HepG2 (cell line): ENCODE measurements at regions not wholly inside any gene's neighbourhood (a gene's known extent, or its start where the extent isn't known, plus 50 kb on each side); places are given as distances from the start of the nearest gene placed in this dataset.

ENCODE experiments used
- ATAC-seq: fragments of 200-7000 bp; cut with Tn5 transposase; 3 replicates; pipeline ENCODE4 v1.9.1; 2020; ENCODE audit warnings: mild to moderate bottlenecking, moderate library complexity
- BruUV-seq: library from RNA; stranded (reverse); fragments of 400-500 nt; replicated peaks from 2 replicates; lab custom pipeline; 2021; lab: Mats Ljungman, UMichigan
- CTCF ChIA-PET: fragments of 300-600 bp; formaldehyde crosslinking; extraction: SDS; loops from one replicate; lab custom pipeline; 2021; ENCODE audit warnings: low total read pairs, inconsistent platforms, low intra/inter-chr PET ratio; lab: Yijun Ruan, JAX
- POLR2A ChIA-PET: fragments of 350-600 bp; sonication (Branson Sonifier 250); formaldehyde crosslinking; loops from one replicate; lab custom pipeline; 2020; ENCODE audit warnings: antibody characterized with exemption, inconsistent platforms; lab: Yijun Ruan, JAX
- DNase-seq: peaks from one replicate; pipeline ENCODE4 v3.0.0-alpha.2; 2015; ENCODE audit warnings: low spot score
- FAIRE-seq: peaks from 3 replicates; lab custom pipeline; 2011; peaks lifted over from hg19 to GRCh38; lab: Jason Lieb, UNC
- H2AFZ ChIP-seq: one replicate; pipeline ENCODE4 v1.6.1; 2011; ENCODE audit warnings: low read length, inconsistent platforms
- H3K27ac ChIP-seq: fragments of 300-600 bp; 3 replicates; pipeline ENCODE4 v1.8.0; 2011; ENCODE audit warnings: mixed run types, mild to moderate bottlenecking, mixed read lengths, low read length, inconsistent platforms; ENCODE audit not compliant: insufficient read depth; ENCODE audit errors: extremely low read length
- H3K27me3 ChIP-seq, 2 experiments: fragments of 200-600 bp in 1 of 2; 2 replicates in 1 of 2; 3 replicates in 1 of 2; pipeline versions ENCODE4 v1.6.0 to v1.8.0; 2011; ENCODE audit warnings: low read length in 2 of 2, mild to moderate bottlenecking in 2 of 2, moderate library complexity in 2 of 2, inconsistent platforms in 1 of 2; ENCODE audit not compliant: insufficient read depth in 2 of 2, control insufficient read depth in 1 of 2
- H3K36me3 ChIP-seq, 2 experiments: fragments of 200-600 bp in 1 of 2; replicated peaks in 1 of 2; 2 replicates in 1 of 2; 3 replicates in 1 of 2; pipeline versions ENCODE4 v1.5.1 to v1.8.0; 2011; ENCODE audit warnings: low read length in 2 of 2, inconsistent platforms in 1 of 2; ENCODE audit not compliant: insufficient read depth in 2 of 2, control insufficient read depth in 1 of 2
- H3K4me1 ChIP-seq: 2 replicates; pipeline ENCODE4 v1.5.1; 2012; ENCODE audit warnings: low read length, inconsistent platforms; ENCODE audit not compliant: insufficient read depth
- H3K4me2 ChIP-seq: 2 replicates; pipeline ENCODE4 v1.6.0; 2011; ENCODE audit warnings: low read depth, low read length, inconsistent platforms
- H3K4me3 ChIP-seq, 3 experiments: fragments of 200-600 bp in 1 of 3; sonication (generic), shearing (Covaris generic) in 1 of 3; replicated peaks in 1 of 3; 2 replicates each; pipeline ENCODE4 v1.5.1; 2011 to 2016; ENCODE audit warnings: low read length in 3 of 3, inconsistent platforms in 2 of 3, low read depth in 2 of 3, mild to moderate bottlenecking in 2 of 3, control low read depth in 1 of 3, mixed read lengths in 1 of 3; ENCODE audit not compliant: insufficient read depth in 1 of 3
- H3K79me2 ChIP-seq: one replicate; pipeline ENCODE4 v1.6.1; 2011; ENCODE audit warnings: low read length, inconsistent platforms; ENCODE audit not compliant: insufficient read depth
- H3K9ac ChIP-seq: 2 replicates; pipeline ENCODE4 v1.6.0; 2011; ENCODE audit warnings: mild to moderate bottlenecking, low read depth, low read length, inconsistent platforms; ENCODE audit not compliant: insufficient read depth
- H3K9me3 ChIP-seq: 2 replicates; pipeline ENCODE4 v1.5.1; 2012; ENCODE audit warnings: mild to moderate bottlenecking, low read length
- H4K20me1 ChIP-seq: 2 replicates; pipeline ENCODE4 v1.6.0; 2011; ENCODE audit warnings: inconsistent platforms, mild to moderate bottlenecking, low read length, moderate library complexity; ENCODE audit not compliant: insufficient read depth
- EHMT2 ChIP-seq: fragments of 200-600 bp; sonication (generic); IDR thresholded peaks from 2 replicates; pipeline ENCODE4 v1.7.0; 2017; ENCODE audit warnings: antibody characterized with exemption, low read depth, low read length, borderline replicate concordance
- HNRNPUL1 ChIP-seq: fragments of 200-400 bp; formaldehyde crosslinking; IDR thresholded peaks from 2 replicates; pipeline ENCODE4 v1.6.1; 2017; ENCODE audit warnings: low read depth, mild to moderate bottlenecking, low read length, moderate library complexity
- MEIS1 ChIP-seq: sonication (generic); formaldehyde crosslinking; IDR thresholded peaks from 2 replicates; pipeline ENCODE4 v1.9.0; 2021; ENCODE audit warnings: mild to moderate bottlenecking, missing genetic modification reagents, moderate library complexity, borderline replicate concordance
- RAD21 ChIP-seq: fragments of 450-650 bp; formaldehyde crosslinking; IDR thresholded peaks from 2 replicates; pipeline ENCODE4 v1.5.0; 2020; ENCODE audit warnings: mild to moderate bottlenecking
- ZNF501 ChIP-seq: sonication (generic); formaldehyde crosslinking; IDR thresholded peaks from 2 replicates; pipeline ENCODE4 v1.5.1; 2020; ENCODE audit warnings: mild to moderate bottlenecking, moderate library complexity, missing genetic modification reagents
- WGBS: methylation state at CpG from one replicate; pipeline ENCODE4 v1.1.6; 2017; ENCODE audit warnings: low lambda C conversion rate; 5-methylcytosine and 5-hydroxymethylcytosine counted together
- in situ Hi-C: cut with HindIII; loops from 2 replicates; pipeline ENCODE4 v1.10.0; 2017; ENCODE audit warnings: low pct_unique_long_range_greater_than_20kb; ENCODE audit not compliant: extremely low pct_ligation_motif_present
- intact Hi-C: fragments of 100-400 bp; cut with micrococcal nuclease; formaldehyde crosslinking; loops from one replicate; pipeline ENCODE4 v1.10.0; 2022; ENCODE audit not compliant: unreplicated experiment

- BruUV-seq = no TSS peak
- in situ Hi-C loops = no loop called here
- H3K9me3 ChIP-seq = peaks cover 62% of the 10 kb centered on the region
Measured at GRCh38 chr13:90388887-90389452, 958.5 kb upstream of the MIR17HG start.

GRCh38 chr13:90389537-90389936 is 958.0 kb upstream of the MIR17HG start:
- DNase-seq = no peak
- WGBS = 0% methylated on average over 1 of the region's 2 CpGs
- H3K4me3 ChIP-seq = no peak overlapping the region
- ChIA-PET CTCF (no interaction called here), POLR2A (no interaction called here)
- no peak overlapping the region for H2AFZ ChIP-seq
- H3K27ac ChIP-seq = no peak overlapping the region
- ATAC-seq = no peak
- no peaks in the 10 kb centered on the region for H4K20me1 ChIP-seq
- in situ Hi-C loops = no loop called here
- no peak overlapping the region for H3K4me2 ChIP-seq
- H3K27me3 ChIP-seq = no peaks in the 10 kb centered on the region
- H3K79me2 ChIP-seq = no peaks in the 10 kb centered on the region
- no peaks in the 10 kb centered on the region for H3K36me3 ChIP-seq
- H3K4me1 ChIP-seq = no peaks in the 10 kb centered on the region
- TF ChIP-seq RAD21 (CRISPR knock-in tag) (no peak), MEIS1 (CRISPR knock-in tag) (no peak), EHMT2 (no peak), HNRNPUL1 (no peak)
- H3K9me3 ChIP-seq = peaks cover 63% of the 10 kb centered on the region
- H3K9ac ChIP-seq = no peak overlapping the region
- intact Hi-C loops = no loop called here
- FAIRE-seq = no peak
- no TSS peak for BruUV-seq

More at GRCh38 chr13:90388887-90389452, 958.5 kb upstream of the MIR17HG start:
- FAIRE-seq (no peak), DNase-seq (no peak), ATAC-seq (no peak)
- 0% methylated on average over 2 of the region's 2 CpGs for WGBS
- TF ChIP-seq ZNF501 (CRISPR knock-in tag) = no peak
- no peaks in the 10 kb centered on the region for H3K4me1 ChIP-seq
- intact Hi-C loops = no loop called here
- no peaks in the 10 kb centered on the region for H3K36me3 ChIP-seq
- H3K79me2 ChIP-seq = no peaks in the 10 kb centered on the region
- ChIA-PET CTCF (no interaction called here), POLR2A (no interaction called here)
- H3K9ac ChIP-seq = no peak overlapping the region
- H3K4me3 ChIP-seq = no peak overlapping the region
- no peaks in the 10 kb centered on the region for H4K20me1 ChIP-seq
- H2AFZ ChIP-seq = no peak overlapping the region
- no peak overlapping the region for H3K27ac ChIP-seq
- no peaks in the 10 kb centered on the region for H3K27me3 ChIP-seq
- H3K4me2 ChIP-seq = no peak overlapping the region
